ENCODE measurements at regions not wholly inside any gene's neighbourhood (a gene's known extent, or its start where the extent isn't known, plus 50 kb on each side); places are given as distances from the start of the nearest gene placed in this dataset.
"Not testable (repeated sequence)": the region's sequence is repeated elsewhere in the genome, so short reads cannot be mapped to it uniquely, and the experiment has no call there.

- DNase-seq (ENCODE audit: low spot score): no peak
Observed at GRCh38 chr15:25170781-25171110, 216.0 kb downstream of the SNRPN start.

GRCh38 chr15:25171111-25171811, 216.5 kb downstream of the SNRPN start:
- no peak for DNase-seq (ENCODE audit: low spot score)

- DNase-seq (ENCODE audit: low spot score): no peak
Observed at GRCh38 chr15:25171856-25172687, 217.3 kb downstream of the SNRPN start.

- no peak for DNase-seq (ENCODE audit: low spot score)
Observed at GRCh38 chr15:25172691-25173090, 217.9 kb downstream of the SNRPN start.

GRCh38 chr15:25173241-25174028, 218.6 kb downstream of the SNRPN start:
- DNase-seq (ENCODE audit: low spot score): peak; percentile 2

- not testable (repeated sequence) for DNase-seq (ENCODE audit: low spot score)
Observed at GRCh38 chr15:25174149-25174548, 219.4 kb downstream of the SNRPN start.

- peak; percentile 2 for DNase-seq (ENCODE audit: low spot score)
Observed at GRCh38 chr15:25175033-25175788, 220.4 kb downstream of the SNRPN start.

GRCh38 chr15:25175789-25176615, 221.2 kb downstream of the SNRPN start:
- peak; percentile 2 for DNase-seq (ENCODE audit: low spot score)

- no peak for DNase-seq (ENCODE audit: low spot score)
Observed at GRCh38 chr15:25176616-25176923, 221.8 kb downstream of the SNRPN start.

- DNase-seq (ENCODE audit: low spot score): peak; percentile 3
Observed at GRCh38 chr15:25176991-25177954, 222.5 kb downstream of the SNRPN start.

GRCh38 chr15:25177955-25178801, 223.4 kb downstream of the SNRPN start:
- DNase-seq (ENCODE audit: low spot score): peak; percentile 1

GRCh38 chr15:25178835-25179672, 224.3 kb downstream of the SNRPN start:
- DNase-seq (ENCODE audit: low spot score): peak; percentile 4

- peak; percentile 3 for DNase-seq (ENCODE audit: low spot score)
Observed at GRCh38 chr15:25179673-25180511, 225.1 kb downstream of the SNRPN start.

- no peak for DNase-seq (ENCODE audit: low spot score)
Observed at GRCh38 chr15:25180606-25181292, 226.0 kb downstream of the SNRPN start.

- no peak for DNase-seq (ENCODE audit: low spot score)
Observed at GRCh38 chr15:25181293-25182097, 226.7 kb downstream of the SNRPN start.

GRCh38 chr15:25182098-25182478, 227.3 kb downstream of the SNRPN start:
- DNase-seq (ENCODE audit: low spot score): no peak
